Bronchial epithelial cell (primary cell): ENCODE measurements at regions not wholly inside any gene's neighbourhood (a gene's known extent, or its start where the extent isn't known, plus 50 kb on each side); places are given as distances from the start of the nearest gene placed in this dataset.
"Not testable (repeated sequence)": the region's sequence is repeated elsewhere in the genome, so short reads cannot be mapped to it uniquely, and the experiment has no call there.

Experiments
- DNase-seq: peaks from one replicate; pipeline ENCODE4 v3.0.0-alpha.2; 2010; ENCODE audit warnings: low read depth
- FAIRE-seq: peaks from 2 replicates; lab custom pipeline; 2011; peaks lifted over from hg19 to GRCh38; lab: Jason Lieb, UNC
- H3K27me3 ChIP-seq: 2 replicates; pipeline ENCODE4 v1.5.1; 2011; ENCODE audit warnings: low read length; ENCODE audit not compliant: control insufficient read depth, insufficient read depth
- H3K36me3 ChIP-seq: 2 replicates; pipeline ENCODE4 v1.5.1; 2011; ENCODE audit warnings: low read length; ENCODE audit not compliant: control insufficient read depth, insufficient read depth
- H3K4me3 ChIP-seq: 2 replicates; pipeline ENCODE4 v1.5.1; 2011; ENCODE audit warnings: mild to moderate bottlenecking, low read depth, low read length, control low read depth
- TF ChIP-seq, protein P1 (sequence below): IDR thresholded peaks from 2 replicates; pipeline ENCODE4 v1.5.1; 2011; ENCODE audit warnings: mild to moderate bottlenecking, moderate library complexity, low read length, control low read depth, inconsistent platforms; ENCODE audit not compliant: insufficient read depth, severe bottlenecking

- H3K36me3 ChIP-seq: no peaks in the 10 kb centered on the region
- DNase-seq: no peak
- no peak for FAIRE-seq
Observed at GRCh38 chr12:66746489-66747201, 67.8 kb upstream of the GRIP1 start.

DNA sequence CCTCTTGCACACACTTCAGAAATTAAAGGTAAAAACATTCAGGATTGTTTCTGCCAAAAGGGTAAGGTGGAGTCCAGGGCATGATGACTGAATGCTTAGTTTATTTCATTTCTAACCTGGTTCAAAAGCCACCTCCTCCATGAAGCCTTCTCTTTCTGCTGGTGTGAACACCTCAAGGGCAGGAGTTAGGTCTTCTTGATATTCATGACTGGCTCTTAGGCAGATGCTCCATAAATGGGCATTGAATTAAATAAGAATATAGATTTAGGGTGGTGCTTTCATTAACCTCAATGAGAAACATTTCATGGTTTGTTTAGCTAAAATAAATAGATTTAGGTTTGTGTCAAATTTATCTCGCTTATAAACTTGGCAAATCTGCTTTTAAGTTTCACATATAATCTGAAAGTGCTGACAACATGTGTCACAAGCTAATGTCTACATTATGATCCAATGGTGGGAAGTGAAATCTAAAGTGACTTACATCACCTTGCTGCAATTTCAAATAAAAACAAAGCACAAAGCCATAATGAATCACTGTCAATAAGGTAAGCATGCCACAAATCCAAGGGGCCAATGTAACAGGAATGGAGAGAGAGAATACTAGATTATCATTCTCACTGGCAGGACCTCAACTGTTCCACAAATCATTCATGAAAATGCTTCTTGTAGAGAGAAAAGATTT, 72.7 kb upstream of the GRIP1 start:
- no peak for FAIRE-seq
- peak; percentile 54 for DNase-seq
- TF ChIP-seq, protein P1, sequence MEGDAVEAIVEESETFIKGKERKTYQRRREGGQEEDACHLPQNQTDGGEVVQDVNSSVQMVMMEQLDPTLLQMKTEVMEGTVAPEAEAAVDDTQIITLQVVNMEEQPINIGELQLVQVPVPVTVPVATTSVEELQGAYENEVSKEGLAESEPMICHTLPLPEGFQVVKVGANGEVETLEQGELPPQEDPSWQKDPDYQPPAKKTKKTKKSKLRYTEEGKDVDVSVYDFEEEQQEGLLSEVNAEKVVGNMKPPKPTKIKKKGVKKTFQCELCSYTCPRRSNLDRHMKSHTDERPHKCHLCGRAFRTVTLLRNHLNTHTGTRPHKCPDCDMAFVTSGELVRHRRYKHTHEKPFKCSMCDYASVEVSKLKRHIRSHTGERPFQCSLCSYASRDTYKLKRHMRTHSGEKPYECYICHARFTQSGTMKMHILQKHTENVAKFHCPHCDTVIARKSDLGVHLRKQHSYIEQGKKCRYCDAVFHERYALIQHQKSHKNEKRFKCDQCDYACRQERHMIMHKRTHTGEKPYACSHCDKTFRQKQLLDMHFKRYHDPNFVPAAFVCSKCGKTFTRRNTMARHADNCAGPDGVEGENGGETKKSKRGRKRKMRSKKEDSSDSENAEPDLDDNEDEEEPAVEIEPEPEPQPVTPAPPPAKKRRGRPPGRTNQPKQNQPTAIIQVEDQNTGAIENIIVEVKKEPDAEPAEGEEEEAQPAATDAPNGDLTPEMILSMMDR: no peak
- Histone ChIP-seq H3K27me3 (peaks cover under 1% of the 10 kb centered on the region), H3K4me3 (no peak overlapping the region), H3K36me3 (no peaks in the 10 kb centered on the region)

More at GRCh38 chr12:66746489-66747201, 67.8 kb upstream of the GRIP1 start:
- TF ChIP-seq, protein P1: no peak
- no peak overlapping the region for H3K4me3 ChIP-seq
- peaks cover 3% of the 10 kb centered on the region for H3K27me3 ChIP-seq

GRCh38 chr12:66753810-66754209, 74.9 kb upstream of the GRIP1 start:
- Histone ChIP-seq H3K4me3 (no peak overlapping the region), H3K36me3 (no peaks in the 10 kb centered on the region), H3K27me3 (no peaks in the 10 kb centered on the region)
- DNase-seq (peak; percentile 17), FAIRE-seq (no peak)
- TF ChIP-seq, protein P1: no peak

- FAIRE-seq (no peak), DNase-seq (no peak)
- Histone ChIP-seq H3K27me3 (no peaks in the 10 kb centered on the region), H3K4me3 (no peak overlapping the region), H3K36me3 (no peaks in the 10 kb centered on the region)
- TF ChIP-seq, protein P1: no peak
Observed at GRCh38 chr12:66755727-66756395, 77.0 kb upstream of the GRIP1 start.

DNA sequence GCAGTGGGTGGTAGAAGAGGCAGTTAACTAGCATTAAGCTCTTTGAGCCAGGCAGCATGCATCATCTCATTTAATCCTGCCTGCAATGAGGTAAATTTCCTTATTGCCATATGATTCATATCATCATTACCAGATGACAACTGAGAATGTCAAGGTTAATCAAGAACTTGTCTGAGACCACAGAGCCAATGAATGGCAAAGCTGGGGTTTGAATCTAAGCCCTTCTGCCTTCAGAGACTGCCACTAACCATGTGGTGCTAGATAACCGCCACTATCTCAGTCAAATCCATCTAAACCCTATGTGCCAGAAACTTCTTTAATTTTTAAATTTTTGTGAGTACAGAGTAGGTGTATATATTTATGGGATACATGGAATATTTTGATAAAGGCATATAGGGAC, 77.8 kb upstream of the GRIP1 start:
- DNase-seq: peak; percentile 13

DNA sequence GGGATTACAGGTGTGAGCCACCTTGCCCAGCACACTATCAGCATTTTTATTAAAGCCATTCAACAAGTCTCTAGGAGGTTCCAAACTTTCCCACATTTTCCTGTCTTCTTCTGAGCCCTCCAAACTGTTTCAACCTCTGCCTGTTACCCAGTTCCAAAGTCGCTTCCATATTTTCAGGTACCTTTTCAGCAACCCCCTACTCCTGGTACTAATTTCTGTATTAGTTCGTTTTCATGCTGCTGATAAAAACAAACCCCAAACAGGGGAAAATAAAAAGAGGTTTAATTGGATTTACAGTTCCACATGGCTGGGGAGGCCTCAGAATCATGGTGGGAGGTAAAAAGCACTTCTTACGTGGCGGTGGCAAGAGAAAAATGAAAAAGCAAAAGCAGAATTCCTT, 81.2 kb upstream of the GRIP1 start:
- H3K4me3 ChIP-seq, H3K36me3 ChIP-seq, DNase-seq, FAIRE-seq, H3K27me3 ChIP-seq: not testable (repeated sequence)

More for the DNA sequence above, 77.8 kb upstream of the GRIP1 start:
- Histone ChIP-seq H3K36me3 (no peaks in the 10 kb centered on the region), H3K27me3 (no peaks in the 10 kb centered on the region), H3K4me3 (no peak overlapping the region)
- TF ChIP-seq, protein P1: no peak
- no peak for FAIRE-seq
